WTC11 (cell line): ENCODE measurements at regions not wholly inside any gene's neighbourhood (a gene's known extent, or its start where the extent isn't known, plus 50 kb on each side); places are given as distances from the start of the nearest gene placed in this dataset.

Experiments used
- ATAC-seq: fragments of 200-7000 bp; cut with Tn5 transposase; 2 replicates; pipeline ENCODE4 v1.10.0; 2021; ENCODE audit warnings: mild to moderate bottlenecking, moderate library complexity
- CTCF ChIA-PET: fragments of 300-600 bp; sonication (Branson Sonifier 250); formaldehyde crosslinking; loops from one replicate; lab custom pipeline; 2021; ENCODE audit warnings: antibody characterized with exemption; lab: Charles Lee
- POLR2A ChIA-PET: fragments of 350-600 bp; sonication (Branson Sonifier 250); formaldehyde crosslinking; loops from one replicate; lab custom pipeline; 2021; ENCODE audit warnings: antibody characterized with exemption; lab: Charles Lee
- DNase-seq: peaks from one replicate; pipeline ENCODE4 v3.0.0; 2021; ENCODE audit warnings: low spot score
- H3K27ac Mint-ChIP-seq: 2 replicates; pipeline ENCODE4 v1.8.0; 2021; ENCODE audit warnings: mixed read lengths
- H3K27me3 Mint-ChIP-seq: 2 replicates; pipeline ENCODE4 v1.8.0; 2021; ENCODE audit warnings: low read depth, mild to moderate bottlenecking, moderate library complexity, mixed read lengths
- H3K36me3 Mint-ChIP-seq: 2 replicates; pipeline ENCODE4 v1.8.0; 2021; ENCODE audit warnings: mixed read lengths
- H3K4me1 Mint-ChIP-seq: 2 replicates; pipeline ENCODE4 v1.8.0; 2022; ENCODE audit warnings: mixed read lengths
- H3K4me3 Mint-ChIP-seq: 2 replicates; pipeline ENCODE4 v1.8.0; 2021; ENCODE audit warnings: mild to moderate bottlenecking, moderate library complexity, mixed read lengths
- H3K9me3 Mint-ChIP-seq: 2 replicates; pipeline ENCODE4 v1.8.0; 2021; ENCODE audit warnings: mixed read lengths
- CDX4 ChIP-seq: fragments of 250-450 bp; sonication (Bioruptor Pico); IDR thresholded peaks from 2 replicates; pipeline ENCODE4 v1.9.0; 2021; ENCODE audit warnings: moderate library complexity, mild to moderate bottlenecking, inconsistent platforms, borderline replicate concordance
- E2F1 ChIP-seq: sonication (generic); formaldehyde crosslinking; IDR thresholded peaks from 2 replicates; pipeline ENCODE4 v1.8.0; 2022; ENCODE audit warnings: mild to moderate bottlenecking, missing genetic modification reagents
- FOXP4 ChIP-seq: sonication (generic); formaldehyde crosslinking; IDR thresholded peaks from 2 replicates; pipeline ENCODE4 v1.8.0; 2022; ENCODE audit warnings: mild to moderate bottlenecking, missing genetic modification reagents
- GRHL2 ChIP-seq: fragments of 250-450 bp; sonication (Bioruptor Pico); IDR thresholded peaks from 2 replicates; pipeline ENCODE4 v1.8.0; 2022; ENCODE audit warnings: mild to moderate bottlenecking, moderate library complexity; ENCODE audit not compliant: insufficient replicate concordance, severe bottlenecking
- KAT7 ChIP-seq: sonication (generic); formaldehyde crosslinking; IDR thresholded peaks from 2 replicates; pipeline ENCODE4 v1.8.1; 2023; ENCODE audit warnings: missing genetic modification reagents, mild to moderate bottlenecking, borderline replicate concordance
- NFATC4 ChIP-seq: fragments of 250-450 bp; sonication (Bioruptor Pico); IDR thresholded peaks from 2 replicates; pipeline ENCODE4 v1.9.0; 2021; ENCODE audit warnings: mild to moderate bottlenecking
- NFE2L1 ChIP-seq: sonication (generic); formaldehyde crosslinking; IDR thresholded peaks from 2 replicates; pipeline ENCODE4 v1.8.1; 2023; ENCODE audit warnings: missing genetic modification reagents
- NR2C2 ChIP-seq: sonication (generic); formaldehyde crosslinking; IDR thresholded peaks from 2 replicates; pipeline ENCODE4 v1.8.0; 2022; ENCODE audit warnings: mild to moderate bottlenecking, missing genetic modification reagents
- NR3C1 ChIP-seq: sonication (generic); formaldehyde crosslinking; conservative IDR thresholded peaks from 2 replicates; pipeline ENCODE4 v1.8.1; 2023; ENCODE audit warnings: low read depth, mild to moderate bottlenecking, missing genetic modification reagents
- OVOL2 ChIP-seq: fragments of 250-450 bp; sonication (Bioruptor Pico); IDR thresholded peaks from 2 replicates; pipeline ENCODE4 v1.9.0; 2021; ENCODE audit warnings: mild to moderate bottlenecking, borderline replicate concordance
- PRDM15 ChIP-seq: sonication (generic); formaldehyde crosslinking; IDR thresholded peaks from 2 replicates; pipeline ENCODE4 v1.8.0; 2022; ENCODE audit warnings: missing genetic modification reagents
- RORB ChIP-seq: fragments of 250-450 bp; sonication (Bioruptor Pico); IDR thresholded peaks from 2 replicates; pipeline ENCODE4 v1.9.0; 2021; ENCODE audit warnings: mild to moderate bottlenecking
- TCF7 ChIP-seq: sonication (generic); formaldehyde crosslinking; IDR thresholded peaks from 2 replicates; pipeline ENCODE4 v1.8.0; 2022; ENCODE audit warnings: mild to moderate bottlenecking, low read depth, missing genetic modification reagents, moderate library complexity
- ZMAT4 ChIP-seq: fragments of 250-450 bp; sonication (Bioruptor Pico); IDR thresholded peaks from 2 replicates; pipeline ENCODE4 v1.9.0; 2021; ENCODE audit warnings: mild to moderate bottlenecking
- ZNF281 ChIP-seq: sonication (generic); formaldehyde crosslinking; IDR thresholded peaks from 2 replicates; pipeline ENCODE4 v1.8.0; 2023; ENCODE audit warnings: mild to moderate bottlenecking, missing genetic modification reagents
- ZNF423 ChIP-seq: fragments of 250-450 bp; sonication (Bioruptor Pico); IDR thresholded peaks from 2 replicates; pipeline ENCODE4 v2.1.2; 2022; ENCODE audit warnings: mild to moderate bottlenecking, moderate library complexity
- ZNF425 ChIP-seq: fragments of 250-450 bp; sonication (Bioruptor Pico); conservative IDR thresholded peaks from 2 replicates; pipeline ENCODE4 v1.9.0; 2021; ENCODE audit warnings: mild to moderate bottlenecking
- ZNF532 ChIP-seq: fragments of 250-450 bp; sonication (Bioruptor Pico); IDR thresholded peaks from 2 replicates; pipeline ENCODE4 v1.9.0; 2021; ENCODE audit warnings: mild to moderate bottlenecking, borderline replicate concordance

GRCh38 chr13:82751206-82751605 lies 1131.1 kb downstream of the SLITRK1 start:
- ChIA-PET CTCF (no interaction called here), POLR2A (interaction anchor here (0.6 kb wide), 1 partner anchor 868 kb away, joined by 3 read pairs; no protein-coding TSS in a partner anchor)
- H3K36me3 Mint-ChIP-seq = no peaks in the 10 kb centered on the region
- DNase-seq (no peak), ATAC-seq (no peak)
- peaks cover 19% of the 10 kb centered on the region for H3K4me1 Mint-ChIP-seq
- no peaks in the 10 kb centered on the region for H3K9me3 Mint-ChIP-seq
- no peaks in the 10 kb centered on the region; the same call in 1 of the 2 replicates for H3K27me3 Mint-ChIP-seq
- H3K4me3 Mint-ChIP-seq = no peak overlapping the region
- no peak for TF ChIP-seq ZNF425 (CRISPR knock-in tag)
- no peak for TF ChIP-seq FOXP4 (CRISPR knock-in tag)
- TF ChIP-seq PRDM15 (CRISPR knock-in tag) = no peak
- TF ChIP-seq ZNF423 (CRISPR knock-in tag) = no peak
- no peak for TF ChIP-seq ZNF532 (CRISPR knock-in tag)
- TF ChIP-seq GRHL2 (CRISPR knock-in tag) = no peak
- no peak for TF ChIP-seq OVOL2
- no peak for TF ChIP-seq NR2C2 (CRISPR knock-in tag)
- TF ChIP-seq TCF7 (CRISPR knock-in tag) = no peak
- no peak overlapping the region for H3K27ac Mint-ChIP-seq

GRCh38 chr13:82749551-82749950 lies 1132.7 kb downstream of the SLITRK1 start:
- H3K9me3 Mint-ChIP-seq = no peaks in the 10 kb centered on the region
- H3K4me1 Mint-ChIP-seq = peaks cover 28% of the 10 kb centered on the region
- H3K27me3 Mint-ChIP-seq = no peaks in the 10 kb centered on the region
- POLR2A ChIA-PET = no interaction called here
- CTCF ChIA-PET = no interaction called here
- no peak overlapping the region for H3K27ac Mint-ChIP-seq
- no peaks in the 10 kb centered on the region for H3K36me3 Mint-ChIP-seq
- ATAC-seq (no peak), DNase-seq (no peak)
- H3K4me3 Mint-ChIP-seq = no peak overlapping the region
- no peak for TF ChIP-seq NFE2L1 (CRISPR knock-in tag)
- no peak for TF ChIP-seq RORB
- no peak for TF ChIP-seq KAT7
- no peak for TF ChIP-seq NR3C1 (CRISPR knock-in tag)
- no peak for TF ChIP-seq ZNF281 (CRISPR knock-in tag)
- TF ChIP-seq NFATC4 = no peak
- TF ChIP-seq E2F1 (CRISPR knock-in tag) = no peak
- TF ChIP-seq CDX4 (CRISPR knock-in tag) = no peak
- TF ChIP-seq ZMAT4 (CRISPR knock-in tag) = no peak
